H1 (cell line): ENCODE measurements at regions not wholly inside any gene's neighbourhood (a gene's known extent, or its start where the extent isn't known, plus 50 kb on each side); places are given as distances from the start of the nearest gene placed in this dataset.

Experiments used
- CTCF ChIA-PET: fragments of 300-600 bp; sonication (Branson Sonifier 250); formaldehyde crosslinking; loops from one replicate; lab custom pipeline; 2021; ENCODE audit not compliant: partially characterized antibody; lab: Charles Lee
- POLR2A ChIA-PET: fragments of 300-600 bp; sonication (Branson Sonifier 250); formaldehyde crosslinking; loops from one replicate; lab custom pipeline; 2021; ENCODE audit warnings: inconsistent platforms; ENCODE audit not compliant: partially characterized antibody; lab: Charles Lee
- DNase-seq, 2 experiments: peaks; one replicate each; pipeline versions ENCODE4 v3.0.0 to v3.0.0-alpha.2; 2010 to 2022; ENCODE audit warnings: low spot score in 2 of 2, low read depth in 1 of 2, mixed read lengths in 1 of 2
- FAIRE-seq: peaks from 2 replicates; lab custom pipeline; 2011; peaks lifted over from hg19 to GRCh38; lab: Jason Lieb, UNC
- H2AFZ ChIP-seq: 2 replicates; pipeline ENCODE4 v1.8.1; 2012; ENCODE audit warnings: low read length, inconsistent platforms
- H2AK5ac ChIP-seq: 2 replicates; pipeline ENCODE4 v1.6.1; 2013; ENCODE audit warnings: low read depth, low read length
- H2BK120ac ChIP-seq: replicated peaks from 2 replicates; pipeline ENCODE3; 2013; ENCODE audit warnings: low read depth, low read length, inconsistent platforms
- H2BK12ac ChIP-seq: 2 replicates; pipeline ENCODE4 v1.6.1; 2013; ENCODE audit warnings: low read depth, low read length
- H2BK15ac ChIP-seq: 2 replicates; pipeline ENCODE4 v1.6.1; 2013; ENCODE audit warnings: low read length
- H2BK20ac ChIP-seq: 2 replicates; pipeline ENCODE4 v1.6.1; 2013; ENCODE audit warnings: low read length
- H2BK5ac ChIP-seq: 2 replicates; pipeline ENCODE4 v1.6.1; 2013; ENCODE audit warnings: low read depth, low read length
- H3K14ac ChIP-seq: 2 replicates; pipeline ENCODE4 v1.6.1; 2013; ENCODE audit warnings: inconsistent platforms; ENCODE audit not compliant: insufficient read length
- H3K18ac ChIP-seq: 2 replicates; pipeline ENCODE4 v1.6.1; 2013; ENCODE audit warnings: low read length; ENCODE audit errors: extremely low read depth
- H3K23ac ChIP-seq: 2 replicates; pipeline ENCODE4 v1.6.1; 2013; ENCODE audit warnings: inconsistent platforms; ENCODE audit not compliant: insufficient read length
- H3K23me2 ChIP-seq: 2 replicates; pipeline ENCODE4 v1.6.1; 2013; ENCODE audit warnings: low read depth, low read length
- H3K27ac ChIP-seq: 2 replicates; pipeline ENCODE4 v1.6.1; 2011; ENCODE audit warnings: low read depth, low read length, inconsistent platforms
- H3K27me3 ChIP-seq, 4 experiments: replicated peaks in 1 of 4; 1 replicate in 1 of 4; 2 replicates in 3 of 4; pipeline versions ENCODE4 v1.6.1 to v1.8.1; 2011 to 2013; ENCODE audit warnings: low read length in 3 of 4, mild to moderate bottlenecking in 3 of 4, inconsistent platforms in 2 of 4, mixed read lengths in 2 of 4, moderate library complexity in 1 of 4; ENCODE audit not compliant: control insufficient read depth in 3 of 4, insufficient read depth in 3 of 4; ENCODE audit errors: extremely low read depth in 1 of 4
- H3K36me3 ChIP-seq, 4 experiments: 2 replicates each; pipeline versions ENCODE4 v1.6.1 to v1.8.1; 2011 to 2013; ENCODE audit warnings: mild to moderate bottlenecking in 4 of 4, low read length in 3 of 4, moderate library complexity in 2 of 4, control low read depth in 1 of 4, inconsistent platforms in 1 of 4; ENCODE audit not compliant: insufficient read depth in 4 of 4, control insufficient read depth in 2 of 4
- H3K4ac ChIP-seq: replicated peaks from 2 replicates; pipeline ENCODE3; 2013; ENCODE audit warnings: low read length, low read depth, mixed read lengths, inconsistent platforms; ENCODE audit not compliant: insufficient read length
- H3K4me1 ChIP-seq, 4 experiments: replicated peaks in 1 of 4; 1 replicate in 1 of 4; 2 replicates in 3 of 4; pipeline versions ENCODE4 v1.6.1 to v1.8.1; 2011 to 2013; ENCODE audit warnings: low read length in 3 of 4, inconsistent platforms in 2 of 4, mixed read lengths in 1 of 4; ENCODE audit not compliant: insufficient read depth in 4 of 4, control insufficient read depth in 3 of 4
- H3K4me2 ChIP-seq, 2 experiments: 2 replicates each; pipeline versions ENCODE4 v1.6.1 to v1.8.1; 2011 to 2013; ENCODE audit warnings: low read depth in 2 of 2, low read length in 2 of 2, control low read depth in 1 of 2, inconsistent platforms in 1 of 2, mild to moderate bottlenecking in 1 of 2; ENCODE audit not compliant: insufficient read depth in 1 of 2
- H3K4me3 ChIP-seq, 4 experiments: fragments of 200-600, 300-600 bp in 1 of 4; sonication (generic), shearing (Covaris generic), sonication (Bioruptor Twin) in 1 of 4; 2 replicates each; pipeline versions ENCODE4 v1.5.1 to v1.8.1; 2011 to 2016; ENCODE audit warnings: low read length in 4 of 4, low read depth in 3 of 4, control low read depth in 2 of 4, inconsistent platforms in 2 of 4, mild to moderate bottlenecking in 2 of 4, mixed read lengths in 1 of 4, moderate library complexity in 1 of 4; ENCODE audit not compliant: insufficient read depth in 2 of 4; ENCODE audit errors: extremely low read depth in 1 of 4
- H3K56ac ChIP-seq: replicated peaks from 2 replicates; pipeline ENCODE3; 2013; ENCODE audit warnings: low read depth, mild to moderate bottlenecking, mixed read lengths, low read length, inconsistent platforms; ENCODE audit not compliant: insufficient read length
- H3K79me1 ChIP-seq: 2 replicates; pipeline ENCODE4 v1.6.1; 2013; ENCODE audit warnings: low read depth, low read length, control low read depth
- H3K79me2 ChIP-seq, 2 experiments: 2 replicates each; pipeline versions ENCODE4 v1.6.1 to v1.8.1; 2012 to 2013; ENCODE audit warnings: low read length in 2 of 2, mild to moderate bottlenecking in 2 of 2, inconsistent platforms in 1 of 2; ENCODE audit not compliant: insufficient read depth in 2 of 2, control insufficient read depth in 1 of 2
- H3K9ac ChIP-seq, 4 experiments: replicated peaks in 1 of 4; 1 replicate in 1 of 4; 2 replicates in 3 of 4; pipeline versions ENCODE4 v1.6.1 to v1.8.1; 2011 to 2013; ENCODE audit warnings: low read depth in 3 of 4, low read length in 3 of 4, control low read depth in 2 of 4, mild to moderate bottlenecking in 2 of 4, moderate library complexity in 2 of 4, inconsistent platforms in 1 of 4; ENCODE audit errors: extremely low read depth in 1 of 4
- H3K9me3 ChIP-seq, 2 experiments: 2 replicates each; pipeline versions ENCODE4 v1.6.1 to v1.8.1; 2012 to 2013; ENCODE audit warnings: mild to moderate bottlenecking in 2 of 2, moderate library complexity in 2 of 2, control low read depth in 1 of 2, inconsistent platforms in 1 of 2, low read depth in 1 of 2, low read length in 1 of 2, mixed read lengths in 1 of 2; ENCODE audit not compliant: insufficient read depth in 2 of 2
- H4K20me1 ChIP-seq, 2 experiments: replicated peaks in 1 of 2; 2 replicates each; pipeline versions ENCODE3 to v1.8.1; 2011 to 2013; ENCODE audit warnings: inconsistent platforms in 2 of 2, low read length in 2 of 2, mild to moderate bottlenecking in 1 of 2; ENCODE audit not compliant: insufficient read depth in 2 of 2, control insufficient read depth in 1 of 2
- H4K5ac ChIP-seq: 2 replicates; pipeline ENCODE4 v1.6.1; 2013; ENCODE audit warnings: low read length, low read depth, mixed read lengths, inconsistent platforms; ENCODE audit not compliant: insufficient read length
- H4K8ac ChIP-seq: 2 replicates; pipeline ENCODE4 v1.8.0; 2013; ENCODE audit warnings: mild to moderate bottlenecking, moderate library complexity, low read length, inconsistent platforms; ENCODE audit not compliant: insufficient read depth; ENCODE audit errors: extremely low read depth
- H4K91ac ChIP-seq: replicated peaks from 2 replicates; pipeline ENCODE3; 2013; ENCODE audit warnings: low read length, mixed read lengths, inconsistent platforms; ENCODE audit not compliant: insufficient read length
- CREB1 ChIP-seq: IDR thresholded peaks from 2 replicates; pipeline ENCODE4 v1.6.1; 2012; ENCODE audit warnings: inconsistent platforms
- KDM4A ChIP-seq: IDR thresholded peaks from one replicate; pipeline ENCODE4 v1.7.1; 2012; ENCODE audit warnings: low read depth, mild to moderate bottlenecking, moderate library complexity, low read length, inconsistent platforms; ENCODE audit not compliant: severe bottlenecking
- SUZ12 ChIP-seq: fragments of 200-600 bp; sonication (generic); IDR thresholded peaks from 2 replicates; pipeline ENCODE4 v1.6.1; 2012; ENCODE audit warnings: mild to moderate bottlenecking, inconsistent platforms, low read length, moderate library complexity, mixed read lengths
- TAF1 ChIP-seq: IDR thresholded peaks from 2 replicates; pipeline ENCODE4 v1.6.1; 2011; ENCODE audit warnings: mild to moderate bottlenecking, low read depth, low read length
- WGBS, 2 experiments: shearing (Covaris generic) in 1 of 2; methylation state at CpG; one replicate each; pipeline versions ENCODE4 v1.1.6 to v1.1.7; 2013 to 2015; ENCODE audit warnings: low lambda C conversion rate in 2 of 2, mixed read lengths in 2 of 2, inconsistent platforms in 1 of 2, low coverage in 1 of 2, missing lambda C conversion rate in 1 of 2; ENCODE audit not compliant: insufficient replicate concordance in 2 of 2, insufficient coverage in 1 of 2, insufficient read length in 1 of 2; ENCODE audit errors: extremely low coverage in 1 of 2, missing lambda C conversion rate in 1 of 2; 5-methylcytosine and 5-hydroxymethylcytosine counted together

DNA sequence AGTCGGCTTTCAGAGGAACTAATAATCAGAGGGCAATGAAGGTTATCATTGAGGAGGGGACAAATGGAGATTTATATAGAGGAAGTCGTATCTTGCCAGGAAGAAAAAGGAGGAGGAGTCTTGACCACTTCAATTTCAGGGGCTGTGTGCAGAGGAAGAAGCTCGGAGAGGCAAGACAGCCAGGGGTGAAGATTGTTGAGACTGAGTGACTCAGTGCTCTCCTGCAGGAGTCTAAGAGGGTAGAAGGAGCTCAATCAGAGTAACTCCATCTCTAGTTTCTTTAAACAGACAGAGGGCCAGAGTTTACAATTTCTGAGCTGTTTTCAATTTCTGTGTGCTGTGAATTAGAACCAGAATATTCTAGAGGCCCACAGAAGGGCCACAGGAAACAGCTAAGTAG lies 439.3 kb upstream of the PRICKLE1 start (continued):
- no peak for TF ChIP-seq KDM4A

- H3K4me2 ChIP-seq = no peak overlapping the region
- no peak for TF ChIP-seq TAF1
- no peak for TF ChIP-seq CREB1
- no peak for TF ChIP-seq SUZ12
These were observed 433.3 kb upstream of the PRICKLE1 start for GRCh38 chr12:43022838-43023237.

More at GRCh38 chr12:43022838-43023237, 433.3 kb upstream of the PRICKLE1 start:
- Histone ChIP-seq H3K27ac (no peak overlapping the region), H3K4ac (no peak overlapping the region), H3K79me1 (no peaks in the 10 kb centered on the region), H4K91ac (no peak overlapping the region), H3K4me3 (no peak overlapping the region), H2BK20ac (no peak overlapping the region), H3K79me2 (no peaks in the 10 kb centered on the region), H4K5ac (no peak overlapping the region), H2BK5ac (no peak overlapping the region), H3K9me3 (no peaks in the 10 kb centered on the region; a peak in 2 of 4 replicates), H3K18ac (no peak overlapping the region), H3K56ac (no peak overlapping the region), H3K23me2 (no peaks in the 10 kb centered on the region), H2BK120ac (no peak overlapping the region), H2AK5ac (no peak overlapping the region), H4K20me1 (no peaks in the 10 kb centered on the region), H3K14ac (no peak overlapping the region), H4K8ac (no peak overlapping the region), H2BK15ac (no peak overlapping the region), H3K4me1 (no peaks in the 10 kb centered on the region), H2AFZ (no peak overlapping the region), H3K23ac (no peak overlapping the region), H3K9ac (no peak overlapping the region), H3K27me3 (no peaks in the 10 kb centered on the region), H3K36me3 (no peaks in the 10 kb centered on the region), H2BK12ac (no peak overlapping the region)
- CTCF ChIA-PET = no interaction called here
- DNase-seq (no peak), FAIRE-seq (no peak)
- WGBS, 2 experiments = 86% methylated on average over 1 of the region's 1 CpG; no CpG with 5 or more reads in 1 of the 2 experiments
- POLR2A ChIA-PET = no interaction called here
